Hepatocyte (in vitro differentiated cells): ENCODE measurements at regions not wholly inside any gene's neighbourhood (a gene's known extent, or its start where the extent isn't known, plus 50 kb on each side); places are given as distances from the start of the nearest gene placed in this dataset.
"Not testable (repeated sequence)": the region's sequence is repeated elsewhere in the genome, so short reads cannot be mapped to it uniquely, and the experiment has no call there.

Experiments used
- DNase-seq: peaks from one replicate; pipeline ENCODE4 v3.0.0-alpha.2; 2016; ENCODE audit warnings: low spot score
- H2AFZ ChIP-seq: fragments of 200-600 bp; sonication (generic); 2 replicates; pipeline ENCODE4 v1.6.0; 2016; ENCODE audit warnings: antibody characterized with exemption, mild to moderate bottlenecking
- H3K27ac ChIP-seq: fragments of 200-600 bp; sonication (generic); 2 replicates; pipeline ENCODE4 v1.5.1; 2016; ENCODE audit warnings: mild to moderate bottlenecking
- H3K27me3 ChIP-seq: fragments of 200-600 bp; sonication (generic); 2 replicates; pipeline ENCODE4 v1.6.1; 2016
- H3K36me3 ChIP-seq: fragments of 200-600 bp; sonication (generic); replicated peaks from 2 replicates; pipeline ENCODE4 v1.5.1; 2016; ENCODE audit warnings: low read depth; ENCODE audit not compliant: insufficient read depth
- H3K4me1 ChIP-seq: fragments of 200-600 bp; sonication (generic); 2 replicates; pipeline ENCODE4 v1.5.1; 2016; ENCODE audit warnings: mild to moderate bottlenecking, moderate library complexity; ENCODE audit not compliant: insufficient read depth
- H3K4me2 ChIP-seq: fragments of 200-600 bp; sonication (generic); 2 replicates; pipeline ENCODE4 v1.6.0; 2016
- H3K4me3 ChIP-seq: fragments of 200-600 bp; sonication (generic); 2 replicates; pipeline ENCODE4 v1.5.1; 2016; ENCODE audit warnings: mild to moderate bottlenecking
- H3K79me2 ChIP-seq: fragments of 200-600 bp; sonication (generic); 2 replicates; pipeline ENCODE4 v1.6.0; 2017; ENCODE audit warnings: mild to moderate bottlenecking
- H3K9me2 ChIP-seq: fragments of 200-600 bp; sonication (generic); replicated peaks from 2 replicates; pipeline ENCODE4 v1.6.0; 2017; ENCODE audit warnings: mild to moderate bottlenecking; ENCODE audit not compliant: insufficient read depth
- H3K9me3 ChIP-seq: fragments of 200-600 bp; sonication (generic); 2 replicates; pipeline ENCODE4 v1.5.1; 2016; ENCODE audit warnings: low read depth, mild to moderate bottlenecking
- H4K20me1 ChIP-seq: fragments of 200-600 bp; sonication (generic); 2 replicates; pipeline ENCODE4 v1.6.0; 2016; ENCODE audit warnings: mild to moderate bottlenecking; ENCODE audit not compliant: insufficient read depth, poor library complexity, severe bottlenecking
- EZH2 ChIP-seq: fragments of 200-600 bp; sonication (generic); IDR thresholded peaks from 2 replicates; pipeline ENCODE4 v1.6.1; 2016; ENCODE audit warnings: antibody characterized with exemption, mild to moderate bottlenecking, borderline replicate concordance
- EZH2phosphoT487 ChIP-seq: fragments of 200-600 bp; sonication (generic); IDR thresholded peaks from one replicate; pipeline ENCODE4 v1.6.1; 2018; ENCODE audit warnings: antibody characterized with exemption, mild to moderate bottlenecking, low read depth, moderate library complexity; ENCODE audit not compliant: unreplicated experiment, severe bottlenecking
- WGBS: methylation state at CpG from one replicate; pipeline ENCODE4 v1.1.6; 2016; ENCODE audit warnings: low lambda C conversion rate; ENCODE audit errors: missing lambda C conversion rate; 5-methylcytosine and 5-hydroxymethylcytosine counted together
- TF ChIP-seq, protein P1 (sequence below): fragments of 200-600 bp; sonication (generic); IDR thresholded peaks from 2 replicates; pipeline ENCODE4 v1.5.1; 2016; ENCODE audit warnings: antibody characterized with exemption, mild to moderate bottlenecking; ENCODE audit not compliant: poor library complexity

DNA sequence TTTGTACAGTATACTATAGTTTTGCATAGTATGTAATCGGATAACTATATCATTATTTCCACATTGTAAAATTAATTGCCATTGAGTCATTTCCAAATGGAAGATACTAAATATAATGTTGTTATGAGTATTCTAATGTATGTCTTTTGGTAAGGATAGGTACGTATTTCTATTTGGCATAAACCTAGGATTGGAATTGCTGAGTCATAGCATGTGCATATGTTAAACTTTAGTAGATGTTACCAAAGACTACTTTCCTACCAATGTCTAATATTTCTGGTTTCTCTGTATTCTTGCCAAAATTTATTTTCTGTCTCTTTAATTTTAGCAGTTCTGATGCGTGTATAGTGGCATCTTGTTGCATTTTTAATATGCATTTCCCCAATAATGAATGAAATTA is 825.1 kb upstream of the ARRDC3 start:
- H3K79me2 ChIP-seq = no peaks in the 10 kb centered on the region
- H3K4me1 ChIP-seq = no peaks in the 10 kb centered on the region
- no peaks in the 10 kb centered on the region for H3K9me2 ChIP-seq
- TF ChIP-seq, protein P1, sequence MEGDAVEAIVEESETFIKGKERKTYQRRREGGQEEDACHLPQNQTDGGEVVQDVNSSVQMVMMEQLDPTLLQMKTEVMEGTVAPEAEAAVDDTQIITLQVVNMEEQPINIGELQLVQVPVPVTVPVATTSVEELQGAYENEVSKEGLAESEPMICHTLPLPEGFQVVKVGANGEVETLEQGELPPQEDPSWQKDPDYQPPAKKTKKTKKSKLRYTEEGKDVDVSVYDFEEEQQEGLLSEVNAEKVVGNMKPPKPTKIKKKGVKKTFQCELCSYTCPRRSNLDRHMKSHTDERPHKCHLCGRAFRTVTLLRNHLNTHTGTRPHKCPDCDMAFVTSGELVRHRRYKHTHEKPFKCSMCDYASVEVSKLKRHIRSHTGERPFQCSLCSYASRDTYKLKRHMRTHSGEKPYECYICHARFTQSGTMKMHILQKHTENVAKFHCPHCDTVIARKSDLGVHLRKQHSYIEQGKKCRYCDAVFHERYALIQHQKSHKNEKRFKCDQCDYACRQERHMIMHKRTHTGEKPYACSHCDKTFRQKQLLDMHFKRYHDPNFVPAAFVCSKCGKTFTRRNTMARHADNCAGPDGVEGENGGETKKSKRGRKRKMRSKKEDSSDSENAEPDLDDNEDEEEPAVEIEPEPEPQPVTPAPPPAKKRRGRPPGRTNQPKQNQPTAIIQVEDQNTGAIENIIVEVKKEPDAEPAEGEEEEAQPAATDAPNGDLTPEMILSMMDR = no peak
- TF ChIP-seq EZH2phosphoT487 (no peak), EZH2 (no peak)
- no peaks in the 10 kb centered on the region for H3K36me3 ChIP-seq
- H3K27ac ChIP-seq = no peak overlapping the region
- no peak overlapping the region for H3K4me2 ChIP-seq
- DNase-seq = no peak
- no peak overlapping the region for H2AFZ ChIP-seq
- 85% methylated on average over 3 of the region's 3 CpGs for WGBS
- no peaks in the 10 kb centered on the region for H3K9me3 ChIP-seq
- no peaks in the 10 kb centered on the region for H3K27me3 ChIP-seq
- no peaks in the 10 kb centered on the region for H4K20me1 ChIP-seq
- no peak overlapping the region for H3K4me3 ChIP-seq

GRCh38 chr5:92207151-92207550 is 824.0 kb upstream of the ARRDC3 start:
- TF ChIP-seq EZH2 (no peak), EZH2phosphoT487 (no peak)
- TF ChIP-seq, protein P1 = no peak
- no peaks in the 10 kb centered on the region for H4K20me1 ChIP-seq
- no peaks in the 10 kb centered on the region for H3K9me3 ChIP-seq
- H3K9me2 ChIP-seq = no peaks in the 10 kb centered on the region
- H3K27ac ChIP-seq = no peak overlapping the region
- H3K4me2 ChIP-seq = no peak overlapping the region
- DNase-seq = no peak
- no peaks in the 10 kb centered on the region for H3K4me1 ChIP-seq
- WGBS = 51% methylated on average over 2 of the region's 2 CpGs
- H2AFZ ChIP-seq = no peak overlapping the region
- H3K27me3 ChIP-seq = no peaks in the 10 kb centered on the region
- no peaks in the 10 kb centered on the region for H3K79me2 ChIP-seq
- H3K4me3 ChIP-seq = no peak overlapping the region
- no peaks in the 10 kb centered on the region for H3K36me3 ChIP-seq

GRCh38 chr5:92206681-92207080 is 823.6 kb upstream of the ARRDC3 start:
- H3K27ac ChIP-seq = no peak overlapping the region
- H3K27me3 ChIP-seq = no peaks in the 10 kb centered on the region
- no peaks in the 10 kb centered on the region for H3K36me3 ChIP-seq
- DNase-seq = no peak
- H3K79me2 ChIP-seq = no peaks in the 10 kb centered on the region
- no peak for TF ChIP-seq EZH2phosphoT487
- TF ChIP-seq, protein P1 = no peak
- no peak for TF ChIP-seq EZH2
- 79% methylated on average over 5 of the region's 5 CpGs for WGBS
- H3K4me1 ChIP-seq = no peaks in the 10 kb centered on the region
- no peaks in the 10 kb centered on the region for H3K9me3 ChIP-seq
- no peaks in the 10 kb centered on the region for H4K20me1 ChIP-seq
- no peak overlapping the region for H3K4me2 ChIP-seq
- H2AFZ ChIP-seq = no peak overlapping the region
- no peak overlapping the region for H3K4me3 ChIP-seq
- no peaks in the 10 kb centered on the region for H3K9me2 ChIP-seq

DNA sequence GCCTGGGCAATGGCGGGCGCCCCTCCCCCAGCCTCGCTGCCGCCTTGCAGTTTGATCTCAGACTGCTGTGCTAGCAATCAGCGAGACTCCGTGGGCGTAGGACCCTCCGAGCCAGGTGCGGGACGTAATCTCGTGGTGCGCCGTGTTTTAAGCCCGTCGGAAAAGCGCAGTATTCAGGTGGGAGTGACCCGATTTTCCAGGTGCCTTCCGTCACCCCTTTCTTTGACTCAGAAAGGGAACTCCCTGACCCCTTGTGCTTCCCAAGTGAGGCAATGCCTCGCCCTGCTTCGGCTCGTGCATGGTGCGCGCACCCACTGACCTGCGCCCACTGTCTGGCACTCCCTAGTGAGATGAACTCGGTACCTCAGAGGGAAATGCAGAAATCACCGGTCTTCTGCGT is 815.9 kb upstream of the ARRDC3 start:
- H3K27me3 ChIP-seq, H3K4me3 ChIP-seq, H4K20me1 ChIP-seq, H2AFZ ChIP-seq, H3K27ac ChIP-seq, H3K4me1 ChIP-seq, H3K79me2 ChIP-seq, H3K36me3 ChIP-seq, H3K4me2 ChIP-seq, DNase-seq, H3K9me3 ChIP-seq, H3K9me2 ChIP-seq: not testable (repeated sequence)
- WGBS = 89% methylated on average over 24 of the region's 27 CpGs
